K562 (cell line): ENCODE measurements at regions not wholly inside any gene's neighbourhood (a gene's known extent, or its start where the extent isn't known, plus 50 kb on each side); places are given as distances from the start of the nearest gene placed in this dataset.

Source experiments
- ATAC-seq: fragments of 200-7000 bp; cut with Tn5 transposase; 3 replicates; pipeline ENCODE4 v1.9.1; 2020; ENCODE audit warnings: moderate library complexity
- BruUV-seq: library from RNA; stranded (reverse); fragments of 400-500 nt; replicated peaks from 2 replicates; lab custom pipeline; 2021; lab: Mats Ljungman, UMichigan
- CTCF ChIA-PET: fragments of 300-600 bp; formaldehyde crosslinking; extraction: SDS; loops from one replicate; lab custom pipeline; 2021; ENCODE audit warnings: low intra/inter-chr PET ratio; lab: Yijun Ruan, JAX
- POLR2A ChIA-PET: fragments of 300-600, 350-650 bp; sonication (Branson Sonifier 250); formaldehyde crosslinking; extraction: SDS; loops from one replicate; lab custom pipeline; 2021; ENCODE audit warnings: antibody characterized with exemption, inconsistent platforms; lab: Yijun Ruan, JAX
- DNase-seq, 4 experiments: peaks; one replicate each; pipeline versions ENCODE4 v3.0.0 to v3.0.0-alpha.2; 2011 to 2018; ENCODE audit warnings: low spot score in 3 of 4, mixed read lengths in 3 of 4; ENCODE audit errors: extremely low read depth in 1 of 4
- FAIRE-seq: peaks from 2 replicates; lab custom pipeline; 2011; peaks lifted over from hg19 to GRCh38; lab: Jason Lieb, UNC
- H2AFZ ChIP-seq: 2 replicates; pipeline ENCODE4 v1.6.0; 2011; ENCODE audit warnings: low read depth, low read length, control low read depth, inconsistent platforms
- H3K27ac ChIP-seq: fragments of 200-600 bp; 3 replicates; pipeline ENCODE4 v1.8.0; 2011; ENCODE audit warnings: low read depth, mild to moderate bottlenecking, control low read depth, inconsistent platforms, low read length, moderate library complexity, mixed read lengths; ENCODE audit errors: extremely low read depth
- H3K27me3 ChIP-seq, 2 experiments: fragments of 300-600 bp in 1 of 2; 2 replicates in 1 of 2; 3 replicates in 1 of 2; pipeline versions ENCODE4 v1.6.0 to v1.8.0; 2011; ENCODE audit warnings: inconsistent platforms in 2 of 2, low read length in 2 of 2, mild to moderate bottlenecking in 1 of 2, mixed read lengths in 1 of 2, moderate library complexity in 1 of 2; ENCODE audit not compliant: control insufficient read depth in 2 of 2, insufficient read depth in 2 of 2
- H3K36me3 ChIP-seq: fragments of 300-600 bp; 3 replicates; pipeline ENCODE4 v1.8.0; 2011; ENCODE audit warnings: mild to moderate bottlenecking, low read length, inconsistent platforms; ENCODE audit not compliant: control insufficient read depth, insufficient read depth
- H3K4me1 ChIP-seq, 2 experiments: fragments of 200-600 bp in 1 of 2; replicated peaks in 1 of 2; 2 replicates in 1 of 2; 3 replicates in 1 of 2; pipeline versions ENCODE4 v1.5.1 to v1.8.0; 2011; ENCODE audit warnings: inconsistent platforms in 2 of 2, low read length in 2 of 2, mild to moderate bottlenecking in 1 of 2, mixed read lengths in 1 of 2, moderate library complexity in 1 of 2; ENCODE audit not compliant: control insufficient read depth in 2 of 2, insufficient read depth in 2 of 2
- H3K4me2 ChIP-seq: 2 replicates; pipeline ENCODE4 v1.6.1; 2011; ENCODE audit warnings: low read length, control low read depth, inconsistent platforms, mixed read lengths; ENCODE audit not compliant: insufficient read depth
- H3K4me3 ChIP-seq: fragments of 200-600 bp; sonication (generic), shearing (Covaris generic); 2 replicates; pipeline ENCODE4 v1.5.1; 2016; ENCODE audit warnings: control low read depth, inconsistent platforms
- H3K79me2 ChIP-seq: fragments of 200-600 bp; 3 replicates; pipeline ENCODE4 v1.8.0; 2011; ENCODE audit warnings: low read length, inconsistent platforms; ENCODE audit not compliant: control insufficient read depth, insufficient read depth
- H3K9ac ChIP-seq, 2 experiments: 2 replicates each; pipeline versions ENCODE4 v1.6.0 to v1.6.1; 2011; ENCODE audit warnings: low read depth in 2 of 2, low read length in 2 of 2, control low read depth in 1 of 2, inconsistent platforms in 1 of 2, mild to moderate bottlenecking in 1 of 2, mixed read lengths in 1 of 2; ENCODE audit not compliant: insufficient read depth in 1 of 2
- H3K9me1 ChIP-seq: one replicate; pipeline ENCODE4 v1.6.0; 2011; ENCODE audit warnings: inconsistent platforms, mild to moderate bottlenecking, low read length, moderate library complexity; ENCODE audit not compliant: control insufficient read depth, insufficient read depth
- H3K9me3 ChIP-seq: replicated peaks from 2 replicates; pipeline ENCODE4 v1.5.1; 2011; ENCODE audit warnings: low read depth, low read length, inconsistent platforms; ENCODE audit not compliant: control insufficient read depth, insufficient read depth
- H4K20me1 ChIP-seq: replicated peaks from 2 replicates; pipeline ENCODE4 v1.6.1; 2011; ENCODE audit warnings: low read length, inconsistent platforms, mixed read lengths; ENCODE audit not compliant: control insufficient read depth, insufficient read depth
- DNMT1 ChIP-seq: fragments of 450-650 bp; IDR thresholded peaks from 2 replicates; pipeline ENCODE4 v1.6.1; 2016; ENCODE audit warnings: antibody characterized with exemption, mild to moderate bottlenecking
- HMGN3 ChIP-seq: IDR thresholded peaks from 2 replicates; pipeline ENCODE4 v1.6.1; 2011; ENCODE audit warnings: borderline replicate concordance, low read depth, mild to moderate bottlenecking, mixed read lengths, low read length; ENCODE audit not compliant: insufficient read length; ENCODE audit errors: extremely low read depth
- HNRNPL ChIP-seq: fragments of 200-400 bp; formaldehyde crosslinking; IDR thresholded peaks from 2 replicates; pipeline ENCODE4 v1.6.1; 2017; ENCODE audit warnings: low read depth, mild to moderate bottlenecking, low read length
- JUNB ChIP-seq: fragments of 450-650 bp; formaldehyde crosslinking; conservative IDR thresholded peaks from 2 replicates; pipeline ENCODE4 v1.4.0; 2020; ENCODE audit warnings: mild to moderate bottlenecking
- L3MBTL2 ChIP-seq: fragments of 450-650 bp; IDR thresholded peaks from 2 replicates; pipeline ENCODE4 v1.6.1; 2016; ENCODE audit warnings: mild to moderate bottlenecking, moderate library complexity
- MTA2 ChIP-seq: fragments of 450-650 bp; IDR thresholded peaks from 2 replicates; pipeline ENCODE4 v1.6.1; 2016; ENCODE audit warnings: low read depth
- NFIX ChIP-seq: fragments of 250-450 bp; sonication (Bioruptor Pico); IDR thresholded peaks from 2 replicates; pipeline ENCODE4 v1.4.0; 2020; ENCODE audit warnings: low read depth, mild to moderate bottlenecking, moderate library complexity
- NFRKB ChIP-seq: fragments of 450-650 bp; IDR thresholded peaks from 2 replicates; pipeline ENCODE4 v1.6.1; 2016; ENCODE audit warnings: low read depth
- PML ChIP-seq: IDR thresholded peaks from 2 replicates; pipeline ENCODE4 v1.6.1; 2012; ENCODE audit warnings: low read length, inconsistent platforms
- PTRF ChIP-seq: fragments of 450-650 bp; IDR thresholded peaks from 2 replicates; pipeline ENCODE4 v1.6.1; 2016; ENCODE audit warnings: mild to moderate bottlenecking, missing genetic modification characterization, missing compliant biosample characterization
- STAT5B ChIP-seq: fragments of 250-450 bp; sonication (Bioruptor Pico); IDR thresholded peaks from 2 replicates; pipeline ENCODE4 v1.8.0; 2021; ENCODE audit warnings: mild to moderate bottlenecking, inconsistent platforms
- ZFX ChIP-seq: sonication (generic); formaldehyde crosslinking; IDR thresholded peaks from 2 replicates; pipeline ENCODE4 v1.8.0; 2022; ENCODE audit warnings: mild to moderate bottlenecking, missing genetic modification reagents, moderate library complexity
- ZSCAN29 ChIP-seq: fragments of 450-650 bp; IDR thresholded peaks from 2 replicates; pipeline ENCODE4 v1.6.1; 2017
- WGBS: fragments of 100-300 bp; shearing (Covaris generic); methylation state at CpG from one replicate; pipeline ENCODE4 v1.1.6; 2016; ENCODE audit warnings: low coverage, mixed read lengths; ENCODE audit not compliant: insufficient coverage; ENCODE audit errors: missing lambda C conversion rate; 5-methylcytosine and 5-hydroxymethylcytosine counted together
- in situ Hi-C: fragments of 300-500 bp; cut with MboI; formaldehyde crosslinking; loops from 4 replicates; pipeline ENCODE4 v1.15.0; 2018; ENCODE audit warnings: inconsistent platforms, mixed read lengths
- intact Hi-C: fragments of 100-400 bp; cut with micrococcal nuclease; formaldehyde crosslinking; loops from 2 replicates; pipeline ENCODE4 v1.14.2; 2022
- TF ChIP-seq, protein P1 (sequence below): fragments of 250-450 bp; sonication (Bioruptor Pico); IDR thresholded peaks from 2 replicates; pipeline ENCODE4 v1.4.0; 2020; ENCODE audit warnings: mild to moderate bottlenecking, moderate library complexity, borderline replicate concordance
- TF ChIP-seq, protein P2 (sequence below): fragments of 250-450 bp; sonication (Bioruptor Pico); IDR thresholded peaks from 2 replicates; pipeline ENCODE4 v1.5.0; 2021
- TF ChIP-seq, protein P3 (sequence below): fragments of 150-350 bp; IDR thresholded peaks from 2 replicates; pipeline ENCODE4 v1.6.1; 2014; ENCODE audit warnings: low read depth, mild to moderate bottlenecking, low read length, borderline replicate concordance

DNA sequence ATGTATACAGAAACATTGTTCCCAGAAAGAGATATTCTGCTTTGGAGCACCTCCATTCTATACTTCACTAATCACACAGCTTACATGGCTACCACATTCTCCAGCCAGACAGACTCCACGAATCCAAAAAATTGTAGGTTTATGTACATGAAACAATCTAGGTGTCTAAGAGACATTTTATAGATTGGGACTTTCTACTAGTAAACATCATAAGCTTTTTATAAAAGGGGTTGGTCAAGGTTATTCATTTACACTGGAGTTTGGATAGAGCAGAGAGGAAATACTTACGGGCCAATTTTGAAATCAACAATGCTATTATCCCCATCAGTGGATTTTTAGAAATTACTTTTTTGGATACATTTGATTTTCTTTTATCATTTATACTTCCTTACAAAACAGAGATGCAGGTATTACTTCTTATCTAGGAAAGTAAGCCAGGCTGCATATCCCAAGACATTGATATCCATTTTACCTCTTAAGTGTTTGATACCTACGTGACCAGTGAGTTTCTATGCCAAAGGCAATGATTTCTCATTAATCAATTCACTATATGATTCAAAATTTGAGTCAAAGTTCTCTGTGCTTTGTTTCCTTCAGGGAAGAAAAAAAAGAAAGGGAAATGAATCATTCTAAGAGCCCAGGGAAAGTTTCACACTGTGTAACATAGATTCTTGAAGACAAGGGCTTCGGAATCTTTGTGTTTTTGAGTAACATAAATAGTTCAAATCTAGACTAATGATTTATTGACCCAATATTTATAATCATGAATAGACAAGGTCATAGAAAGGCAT, 140.5 kb downstream of the PTH2R start:
- no peak overlapping the region for H3K9ac ChIP-seq
- intact Hi-C loops (no loop called here), in situ Hi-C loops (no loop called here)
- H3K27ac ChIP-seq: 0 out of 3 replicates have a peak overlapping the region, but pooled peaks have one; percentile 10
- no peaks in the 10 kb centered on the region for H3K9me3 ChIP-seq
- ChIA-PET POLR2A (no interaction called here), CTCF (no interaction called here)
- H2AFZ ChIP-seq: no peak overlapping the region
- H3K36me3 ChIP-seq: peaks cover 3% of the 10 kb centered on the region; the same call in 2 of the 3 replicates
- H3K27me3 ChIP-seq: no peaks in the 10 kb centered on the region
- peaks cover 53% of the 10 kb centered on the region for H3K79me2 ChIP-seq
- WGBS: 68% methylated on average over 4 of the region's 4 CpGs
- H3K4me1 ChIP-seq: peaks cover 5 to 11% of the 10 kb centered on the region in 2 experiments
- no peak for ATAC-seq
- DNase-seq: no peak
- H3K4me3 ChIP-seq: no peak overlapping the region
- H4K20me1 ChIP-seq: no peaks in the 10 kb centered on the region
- H3K9me1 ChIP-seq: no peaks in the 10 kb centered on the region
- no TSS peak for BruUV-seq
- TF ChIP-seq, protein P1, sequence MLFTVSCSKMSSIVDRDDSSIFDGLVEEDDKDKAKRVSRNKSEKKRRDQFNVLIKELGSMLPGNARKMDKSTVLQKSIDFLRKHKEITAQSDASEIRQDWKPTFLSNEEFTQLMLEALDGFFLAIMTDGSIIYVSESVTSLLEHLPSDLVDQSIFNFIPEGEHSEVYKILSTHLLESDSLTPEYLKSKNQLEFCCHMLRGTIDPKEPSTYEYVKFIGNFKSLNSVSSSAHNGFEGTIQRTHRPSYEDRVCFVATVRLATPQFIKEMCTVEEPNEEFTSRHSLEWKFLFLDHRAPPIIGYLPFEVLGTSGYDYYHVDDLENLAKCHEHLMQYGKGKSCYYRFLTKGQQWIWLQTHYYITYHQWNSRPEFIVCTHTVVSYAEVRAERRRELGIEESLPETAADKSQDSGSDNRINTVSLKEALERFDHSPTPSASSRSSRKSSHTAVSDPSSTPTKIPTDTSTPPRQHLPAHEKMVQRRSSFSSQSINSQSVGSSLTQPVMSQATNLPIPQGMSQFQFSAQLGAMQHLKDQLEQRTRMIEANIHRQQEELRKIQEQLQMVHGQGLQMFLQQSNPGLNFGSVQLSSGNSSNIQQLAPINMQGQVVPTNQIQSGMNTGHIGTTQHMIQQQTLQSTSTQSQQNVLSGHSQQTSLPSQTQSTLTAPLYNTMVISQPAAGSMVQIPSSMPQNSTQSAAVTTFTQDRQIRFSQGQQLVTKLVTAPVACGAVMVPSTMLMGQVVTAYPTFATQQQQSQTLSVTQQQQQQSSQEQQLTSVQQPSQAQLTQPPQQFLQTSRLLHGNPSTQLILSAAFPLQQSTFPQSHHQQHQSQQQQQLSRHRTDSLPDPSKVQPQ: no peak
- TF ChIP-seq NFRKB (no peak), MTA2 (no peak), STAT5B (no peak), ZSCAN29 (no peak), PML (no peak), DNMT1 (no peak), HMGN3 (no peak), ZFX (CRISPR knock-in tag) (no peak), L3MBTL2 (no peak), HNRNPL (no peak), NFIX (CRISPR knock-in tag) (no peak), PTRF (tag) (no peak), JUNB (CRISPR knock-in tag) (no peak)
- TF ChIP-seq, protein P2, sequence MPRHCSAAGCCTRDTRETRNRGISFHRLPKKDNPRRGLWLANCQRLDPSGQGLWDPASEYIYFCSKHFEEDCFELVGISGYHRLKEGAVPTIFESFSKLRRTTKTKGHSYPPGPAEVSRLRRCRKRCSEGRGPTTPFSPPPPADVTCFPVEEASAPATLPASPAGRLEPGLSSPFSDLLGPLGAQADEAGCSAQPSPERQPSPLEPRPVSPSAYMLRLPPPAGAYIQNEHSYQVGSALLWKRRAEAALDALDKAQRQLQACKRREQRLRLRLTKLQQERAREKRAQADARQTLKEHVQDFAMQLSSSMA (CRISPR knock-in tag): no peak
- TF ChIP-seq, protein P3, sequence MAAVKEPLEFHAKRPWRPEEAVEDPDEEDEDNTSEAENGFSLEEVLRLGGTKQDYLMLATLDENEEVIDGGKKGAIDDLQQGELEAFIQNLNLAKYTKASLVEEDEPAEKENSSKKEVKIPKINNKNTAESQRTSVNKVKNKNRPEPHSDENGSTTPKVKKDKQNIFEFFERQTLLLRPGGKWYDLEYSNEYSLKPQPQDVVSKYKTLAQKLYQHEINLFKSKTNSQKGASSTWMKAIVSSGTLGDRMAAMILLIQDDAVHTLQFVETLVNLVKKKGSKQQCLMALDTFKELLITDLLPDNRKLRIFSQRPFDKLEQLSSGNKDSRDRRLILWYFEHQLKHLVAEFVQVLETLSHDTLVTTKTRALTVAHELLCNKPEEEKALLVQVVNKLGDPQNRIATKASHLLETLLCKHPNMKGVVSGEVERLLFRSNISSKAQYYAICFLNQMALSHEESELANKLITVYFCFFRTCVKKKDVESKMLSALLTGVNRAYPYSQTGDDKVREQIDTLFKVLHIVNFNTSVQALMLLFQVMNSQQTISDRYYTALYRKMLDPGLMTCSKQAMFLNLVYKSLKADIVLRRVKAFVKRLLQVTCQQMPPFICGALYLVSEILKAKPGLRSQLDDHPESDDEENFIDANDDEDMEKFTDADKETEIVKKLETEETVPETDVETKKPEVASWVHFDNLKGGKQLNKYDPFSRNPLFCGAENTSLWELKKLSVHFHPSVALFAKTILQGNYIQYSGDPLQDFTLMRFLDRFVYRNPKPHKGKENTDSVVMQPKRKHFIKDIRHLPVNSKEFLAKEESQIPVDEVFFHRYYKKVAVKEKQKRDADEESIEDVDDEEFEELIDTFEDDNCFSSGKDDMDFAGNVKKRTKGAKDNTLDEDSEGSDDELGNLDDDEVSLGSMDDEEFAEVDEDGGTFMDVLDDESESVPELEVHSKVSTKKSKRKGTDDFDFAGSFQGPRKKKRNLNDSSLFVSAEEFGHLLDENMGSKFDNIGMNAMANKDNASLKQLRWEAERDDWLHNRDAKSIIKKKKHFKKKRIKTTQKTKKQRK: no peak
- no peak for FAIRE-seq
- no peak overlapping the region for H3K4me2 ChIP-seq
